Hepatocyte (in vitro differentiated cells): ENCODE measurements at regions not wholly inside any gene's neighbourhood (a gene's known extent, or its start where the extent isn't known, plus 50 kb on each side); places are given as distances from the start of the nearest gene placed in this dataset.

Experiments
- DNase-seq: peaks from one replicate; pipeline ENCODE4 v3.0.0-alpha.2; 2016; ENCODE audit warnings: low spot score
- H2AFZ ChIP-seq: fragments of 200-600 bp; sonication (generic); 2 replicates; pipeline ENCODE4 v1.6.0; 2016; ENCODE audit warnings: antibody characterized with exemption, mild to moderate bottlenecking
- H3K27ac ChIP-seq: fragments of 200-600 bp; sonication (generic); 2 replicates; pipeline ENCODE4 v1.5.1; 2016; ENCODE audit warnings: mild to moderate bottlenecking
- H3K27me3 ChIP-seq: fragments of 200-600 bp; sonication (generic); 2 replicates; pipeline ENCODE4 v1.6.1; 2016
- H3K36me3 ChIP-seq: fragments of 200-600 bp; sonication (generic); replicated peaks from 2 replicates; pipeline ENCODE4 v1.5.1; 2016; ENCODE audit warnings: low read depth; ENCODE audit not compliant: insufficient read depth
- H3K4me1 ChIP-seq: fragments of 200-600 bp; sonication (generic); 2 replicates; pipeline ENCODE4 v1.5.1; 2016; ENCODE audit warnings: mild to moderate bottlenecking, moderate library complexity; ENCODE audit not compliant: insufficient read depth
- H3K4me2 ChIP-seq: fragments of 200-600 bp; sonication (generic); 2 replicates; pipeline ENCODE4 v1.6.0; 2016
- H3K4me3 ChIP-seq: fragments of 200-600 bp; sonication (generic); 2 replicates; pipeline ENCODE4 v1.5.1; 2016; ENCODE audit warnings: mild to moderate bottlenecking
- H3K79me2 ChIP-seq: fragments of 200-600 bp; sonication (generic); 2 replicates; pipeline ENCODE4 v1.6.0; 2017; ENCODE audit warnings: mild to moderate bottlenecking
- H3K9me2 ChIP-seq: fragments of 200-600 bp; sonication (generic); replicated peaks from 2 replicates; pipeline ENCODE4 v1.6.0; 2017; ENCODE audit warnings: mild to moderate bottlenecking; ENCODE audit not compliant: insufficient read depth
- H3K9me3 ChIP-seq: fragments of 200-600 bp; sonication (generic); 2 replicates; pipeline ENCODE4 v1.5.1; 2016; ENCODE audit warnings: low read depth, mild to moderate bottlenecking
- H4K20me1 ChIP-seq: fragments of 200-600 bp; sonication (generic); 2 replicates; pipeline ENCODE4 v1.6.0; 2016; ENCODE audit warnings: mild to moderate bottlenecking; ENCODE audit not compliant: insufficient read depth, poor library complexity, severe bottlenecking
- CTCF ChIP-seq: fragments of 200-600 bp; sonication (generic); IDR thresholded peaks from 2 replicates; pipeline ENCODE4 v1.5.1; 2016; ENCODE audit warnings: antibody characterized with exemption, mild to moderate bottlenecking; ENCODE audit not compliant: poor library complexity
- EZH2 ChIP-seq: fragments of 200-600 bp; sonication (generic); IDR thresholded peaks from 2 replicates; pipeline ENCODE4 v1.6.1; 2016; ENCODE audit warnings: antibody characterized with exemption, mild to moderate bottlenecking, borderline replicate concordance
- EZH2phosphoT487 ChIP-seq: fragments of 200-600 bp; sonication (generic); IDR thresholded peaks from one replicate; pipeline ENCODE4 v1.6.1; 2018; ENCODE audit warnings: antibody characterized with exemption, mild to moderate bottlenecking, low read depth, moderate library complexity; ENCODE audit not compliant: unreplicated experiment, severe bottlenecking
- WGBS: methylation state at CpG from one replicate; pipeline ENCODE4 v1.1.6; 2016; ENCODE audit warnings: low lambda C conversion rate; ENCODE audit errors: missing lambda C conversion rate; 5-methylcytosine and 5-hydroxymethylcytosine counted together

- Histone ChIP-seq H3K4me1 (no peaks in the 10 kb centered on the region), H3K79me2 (no peaks in the 10 kb centered on the region), H3K9me2 (no peaks in the 10 kb centered on the region), H3K36me3 (no peaks in the 10 kb centered on the region), H3K27ac (no peak overlapping the region), H2AFZ (no peak overlapping the region), H3K9me3 (no peaks in the 10 kb centered on the region), H3K27me3 (no peaks in the 10 kb centered on the region), H3K4me3 (no peak overlapping the region), H3K4me2 (no peak overlapping the region), H4K20me1 (no peaks in the 10 kb centered on the region)
- TF ChIP-seq EZH2phosphoT487 = no peak
- TF ChIP-seq EZH2 = no peak
- no peak for TF ChIP-seq CTCF
- WGBS = 67% methylated on average over 3 of the region's 3 CpGs
- no peak for DNase-seq
Observed at GRCh38 chr2:143824791-143825190, 695.1 kb downstream of the ZEB2 start.

- Histone ChIP-seq H3K4me2 (no peak overlapping the region), H4K20me1 (no peaks in the 10 kb centered on the region), H3K9me3 (no peaks in the 10 kb centered on the region), H3K9me2 (no peaks in the 10 kb centered on the region), H2AFZ (no peak overlapping the region), H3K79me2 (no peaks in the 10 kb centered on the region), H3K4me1 (no peaks in the 10 kb centered on the region), H3K4me3 (no peak overlapping the region), H3K36me3 (no peaks in the 10 kb centered on the region), H3K27me3 (no peaks in the 10 kb centered on the region), H3K27ac (no peak overlapping the region)
- no peak for TF ChIP-seq EZH2
- no peak for TF ChIP-seq CTCF
- TF ChIP-seq EZH2phosphoT487 = no peak
- WGBS = 74% methylated on average over 2 of the region's 2 CpGs
- no peak for DNase-seq
Observed at GRCh38 chr2:143823876-143824275, 694.7 kb downstream of the ARHGAP15 start.

GRCh38 chr2:143823296-143823695, 694.1 kb downstream of the ARHGAP15 start:
- Histone ChIP-seq H3K9me2 (no peaks in the 10 kb centered on the region), H3K79me2 (no peaks in the 10 kb centered on the region), H3K27me3 (no peaks in the 10 kb centered on the region), H3K9me3 (no peaks in the 10 kb centered on the region), H3K36me3 (no peaks in the 10 kb centered on the region), H2AFZ (no peak overlapping the region), H3K27ac (no peak overlapping the region), H3K4me1 (no peaks in the 10 kb centered on the region), H3K4me3 (no peak overlapping the region), H4K20me1 (no peaks in the 10 kb centered on the region), H3K4me2 (no peak overlapping the region)
- TF ChIP-seq CTCF (no peak), EZH2 (no peak), EZH2phosphoT487 (no peak)
- 70% methylated on average over 2 of the region's 2 CpGs for WGBS
- DNase-seq = no peak

DNA sequence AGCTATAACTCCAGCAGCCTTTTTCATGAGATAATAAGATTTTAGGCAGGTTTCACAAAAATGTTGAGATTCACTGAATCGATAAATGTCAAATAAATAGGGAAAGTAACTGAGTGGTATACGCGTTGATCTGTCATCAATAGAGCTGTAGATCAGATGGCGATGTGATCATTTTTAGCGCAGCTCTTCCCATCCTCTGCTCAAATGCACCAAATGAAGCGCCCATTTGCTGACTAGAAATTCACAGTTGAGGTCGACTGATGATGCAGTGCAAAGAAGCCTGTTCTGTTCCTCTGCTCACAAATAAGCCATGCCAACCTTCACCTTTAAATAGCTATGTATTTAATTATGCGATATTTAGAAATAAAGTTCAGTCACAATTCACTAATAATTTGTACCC, 693.5 kb downstream of the ARHGAP15 start:
- H2AFZ ChIP-seq = no peak overlapping the region
- no peaks in the 10 kb centered on the region for H3K79me2 ChIP-seq
- H3K4me1 ChIP-seq = no peaks in the 10 kb centered on the region
- no peak overlapping the region for H3K4me3 ChIP-seq
- WGBS = 96% methylated on average over 8 of the region's 8 CpGs
- DNase-seq = no peak
- H3K36me3 ChIP-seq = no peaks in the 10 kb centered on the region
- no peaks in the 10 kb centered on the region for H3K9me3 ChIP-seq
- TF ChIP-seq EZH2phosphoT487 (no peak), CTCF (no peak), EZH2 (no peak)
- no peaks in the 10 kb centered on the region for H3K27me3 ChIP-seq
- no peak overlapping the region for H3K4me2 ChIP-seq
- H3K9me2 ChIP-seq = no peaks in the 10 kb centered on the region
- no peak overlapping the region for H3K27ac ChIP-seq
- H4K20me1 ChIP-seq = no peaks in the 10 kb centered on the region
